NB4 (cell line): ENCODE measurements at regions not wholly inside any gene's neighbourhood (a gene's known extent, or its start where the extent isn't known, plus 50 kb on each side); places are given as distances from the start of the nearest gene placed in this dataset.

Experiments
- DNase-seq: peaks from one replicate; pipeline ENCODE4 v3.0.0; 2010; ENCODE audit warnings: low read depth
- H3K4me3 ChIP-seq: one replicate; pipeline ENCODE4 v1.5.1; 2011; ENCODE audit warnings: mild to moderate bottlenecking, low read depth, low read length, moderate library complexity
- MYC ChIP-seq: IDR thresholded peaks from 2 replicates; pipeline ENCODE4 v1.6.1; 2011; ENCODE audit warnings: low read depth, low read length
- POLR2A ChIP-seq: IDR thresholded peaks from 2 replicates; pipeline ENCODE4 v1.6.1; 2011; ENCODE audit warnings: mild to moderate bottlenecking; ENCODE audit not compliant: insufficient read length; ENCODE audit errors: extremely low read depth
- TF ChIP-seq, protein P1 (sequence below): IDR thresholded peaks from 2 replicates; pipeline ENCODE4 v1.6.1; 2011; ENCODE audit warnings: low read depth, low read length
- TF ChIP-seq, protein P2 (sequence below): IDR thresholded peaks from one replicate; pipeline ENCODE4 v1.5.1; 2012; ENCODE audit warnings: low read depth, low read length

- TF ChIP-seq MYC (no peak), POLR2A (no peak)
- TF ChIP-seq, protein P1, sequence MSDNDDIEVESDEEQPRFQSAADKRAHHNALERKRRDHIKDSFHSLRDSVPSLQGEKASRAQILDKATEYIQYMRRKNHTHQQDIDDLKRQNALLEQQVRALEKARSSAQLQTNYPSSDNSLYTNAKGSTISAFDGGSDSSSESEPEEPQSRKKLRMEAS: no peak
- TF ChIP-seq, protein P2, sequence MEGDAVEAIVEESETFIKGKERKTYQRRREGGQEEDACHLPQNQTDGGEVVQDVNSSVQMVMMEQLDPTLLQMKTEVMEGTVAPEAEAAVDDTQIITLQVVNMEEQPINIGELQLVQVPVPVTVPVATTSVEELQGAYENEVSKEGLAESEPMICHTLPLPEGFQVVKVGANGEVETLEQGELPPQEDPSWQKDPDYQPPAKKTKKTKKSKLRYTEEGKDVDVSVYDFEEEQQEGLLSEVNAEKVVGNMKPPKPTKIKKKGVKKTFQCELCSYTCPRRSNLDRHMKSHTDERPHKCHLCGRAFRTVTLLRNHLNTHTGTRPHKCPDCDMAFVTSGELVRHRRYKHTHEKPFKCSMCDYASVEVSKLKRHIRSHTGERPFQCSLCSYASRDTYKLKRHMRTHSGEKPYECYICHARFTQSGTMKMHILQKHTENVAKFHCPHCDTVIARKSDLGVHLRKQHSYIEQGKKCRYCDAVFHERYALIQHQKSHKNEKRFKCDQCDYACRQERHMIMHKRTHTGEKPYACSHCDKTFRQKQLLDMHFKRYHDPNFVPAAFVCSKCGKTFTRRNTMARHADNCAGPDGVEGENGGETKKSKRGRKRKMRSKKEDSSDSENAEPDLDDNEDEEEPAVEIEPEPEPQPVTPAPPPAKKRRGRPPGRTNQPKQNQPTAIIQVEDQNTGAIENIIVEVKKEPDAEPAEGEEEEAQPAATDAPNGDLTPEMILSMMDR: no peak
- no peak overlapping the region for H3K4me3 ChIP-seq
- no peak for DNase-seq
Measured at GRCh38 chr2:204239411-204240165, 303.0 kb downstream of the ICOS start.

- TF ChIP-seq MYC: no peak
- TF ChIP-seq, protein P2: no peak
- TF ChIP-seq, protein P1: no peak
- TF ChIP-seq POLR2A: no peak
- DNase-seq: no peak
- no peak overlapping the region for H3K4me3 ChIP-seq
Measured at GRCh38 chr2:204240961-204241360, 304.3 kb upstream of the PARD3B start.

GRCh38 chr2:204249437-204249836 is 295.8 kb upstream of the PARD3B start:
- TF ChIP-seq MYC (no peak), POLR2A (no peak)
- TF ChIP-seq, protein P2: no peak
- TF ChIP-seq, protein P1: no peak
- H3K4me3 ChIP-seq: no peak overlapping the region
- DNase-seq: no peak

DNA sequence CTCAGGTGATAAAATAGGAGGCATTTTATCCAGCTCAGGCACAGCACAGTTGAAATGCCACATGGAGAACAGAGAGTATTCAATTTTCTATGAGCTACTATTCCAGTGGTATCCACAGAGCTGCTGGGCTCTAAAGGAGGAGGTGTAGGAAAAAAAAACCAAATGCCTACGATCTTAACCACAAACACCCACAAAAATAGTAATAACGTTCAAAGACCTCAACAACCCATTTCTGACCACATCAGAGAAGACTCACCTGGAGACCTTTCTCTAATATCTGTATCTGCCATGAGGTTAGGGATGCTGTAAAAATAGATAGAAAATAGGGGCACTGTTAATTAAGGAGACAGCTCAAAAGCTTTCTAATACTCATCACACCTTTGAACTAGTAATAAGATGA is 294.6 kb upstream of the PARD3B start:
- DNase-seq: no peak
- TF ChIP-seq, protein P2: no peak
- no peak for TF ChIP-seq MYC
- TF ChIP-seq, protein P1: no peak
- no peak overlapping the region for H3K4me3 ChIP-seq

- no peak for DNase-seq
Measured at GRCh38 chr2:204251158-204251997, 293.9 kb upstream of the PARD3B start.

More at GRCh38 chr2:204251158-204251997, 293.9 kb upstream of the PARD3B start:
- H3K4me3 ChIP-seq: no peak overlapping the region
- TF ChIP-seq, protein P2: no peak
- TF ChIP-seq MYC (no peak), POLR2A (no peak)
